ENCODE measurements at regions not wholly inside any gene's neighbourhood (a gene's known extent, or its start where the extent isn't known, plus 50 kb on each side); places are given as distances from the start of the nearest gene placed in this dataset.
"Not testable (repeated sequence)": the region's sequence is repeated elsewhere in the genome, so short reads cannot be mapped to it uniquely, and the experiment has no call there.

- TF ChIP-seq CTCF (conservative IDR thresholded peaks at IDR 0.05; ENCODE audit: low read length); EZH2phosphoT487 (IDR thresholded peaks at IDR 0.05; ENCODE audit: borderline replicate concordance, low read depth, low read length): not testable (repeated sequence)
Observed at GRCh38 chr2:176428944-176429469, 159.8 kb downstream of the MTX2 start.
